ENCODE measurements at regions not wholly inside any gene's neighbourhood (a gene's known extent, or its start where the extent isn't known, plus 50 kb on each side); places are given as distances from the start of the nearest gene placed in this dataset.

DNA sequence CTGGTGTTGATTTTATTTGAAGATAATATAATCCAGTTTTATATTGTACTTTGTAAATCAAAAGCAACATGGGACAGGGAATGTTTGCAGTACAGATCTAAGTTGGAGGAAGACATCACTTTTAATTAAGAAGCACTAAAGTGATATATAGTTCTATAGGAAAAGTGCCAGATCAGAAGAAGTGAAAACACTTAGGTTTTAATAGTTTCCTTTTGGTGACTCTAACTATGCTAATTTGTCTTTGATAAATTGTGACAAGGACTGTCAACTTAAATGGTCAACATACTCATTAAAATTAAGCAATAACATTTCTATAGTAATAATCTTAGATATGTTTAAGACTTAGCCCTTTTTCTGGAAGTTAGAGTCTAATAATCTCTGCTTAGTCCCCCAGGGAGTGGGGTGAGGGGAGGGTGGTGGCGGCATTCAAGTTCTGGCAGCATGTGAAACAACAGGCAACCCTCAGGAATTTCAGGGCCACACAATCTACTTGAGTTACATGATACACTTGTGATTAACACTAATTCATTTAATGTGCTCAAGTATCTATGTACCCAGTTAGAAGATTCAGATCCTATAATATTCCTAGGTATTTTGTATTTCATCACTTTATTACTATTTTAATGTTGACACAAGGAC, 1026.5 kb downstream of the NR2F1-AS1 start:
- TF ChIP-seq, protein P1, sequence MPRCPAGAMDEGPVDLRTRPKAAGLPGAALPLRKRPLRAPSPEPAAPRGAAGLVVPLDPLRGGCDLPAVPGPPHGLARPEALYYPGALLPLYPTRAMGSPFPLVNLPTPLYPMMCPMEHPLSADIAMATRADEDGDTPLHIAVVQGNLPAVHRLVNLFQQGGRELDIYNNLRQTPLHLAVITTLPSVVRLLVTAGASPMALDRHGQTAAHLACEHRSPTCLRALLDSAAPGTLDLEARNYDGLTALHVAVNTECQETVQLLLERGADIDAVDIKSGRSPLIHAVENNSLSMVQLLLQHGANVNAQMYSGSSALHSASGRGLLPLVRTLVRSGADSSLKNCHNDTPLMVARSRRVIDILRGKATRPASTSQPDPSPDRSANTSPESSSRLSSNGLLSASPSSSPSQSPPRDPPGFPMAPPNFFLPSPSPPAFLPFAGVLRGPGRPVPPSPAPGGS (IDR thresholded peaks at IDR 0.05; ENCODE audit: borderline replicate concordance, insufficient read depth, low read depth, low read length, poor library complexity, severe bottlenecking): no peak
- no peak for TF ChIP-seq EP300 (IDR thresholded peaks at IDR 0.05; ENCODE audit: borderline replicate concordance in 1 of 2, control insufficient read depth in 1 of 2, low read depth in 2 of 2, low read length in 2 of 2)

All from GM12878 (cell line).